ENCODE measurements at regions not wholly inside any gene's neighbourhood (a gene's known extent, or its start where the extent isn't known, plus 50 kb on each side); places are given as distances from the start of the nearest gene placed in this dataset.

GRCh38 chr5:82673057-82673809, 395.1 kb upstream of the RPS23 start:
- Histone ChIP-seq H3K36me3 (ENCODE audit: insufficient read depth, low read length) (no peaks in the 10 kb centered on the region), H3F3A (ENCODE audit: low read depth) (peaks cover 10% of the 10 kb centered on the region), H3K9ac (ENCODE audit: low read depth, low read length, poor library complexity, severe bottlenecking) (no peak overlapping the region), H2AFZ (ENCODE audit: low read length) (0 out of 2 replicates have a peak overlapping the region, but pooled peaks have one; percentile 14), H3K79me2 (ENCODE audit: insufficient read depth, low read length) (no peaks in the 10 kb centered on the region), H4K20me1 (ENCODE audit: insufficient read depth, low read length, poor library complexity, severe bottlenecking) (no peaks in the 10 kb centered on the region), H3K4me1 (ENCODE audit: insufficient read depth, low read length, poor library complexity, severe bottlenecking) (peaks cover 41% of the 10 kb centered on the region), H3K27me3 (ENCODE audit: insufficient read depth, low read length, poor library complexity, severe bottlenecking) (no peaks in the 10 kb centered on the region), H3K4me2 (ENCODE audit: low read depth, low read length, poor library complexity, severe bottlenecking) (peak overlapping the region; percentile 33), H3K9me2 (replicated peaks; ENCODE audit: low read depth, low read length) (no peaks in the 10 kb centered on the region), H3K9me3 (ENCODE audit: insufficient read depth, low read depth, low read length) (no peaks in the 10 kb centered on the region), H3K4me3 (ENCODE audit: low read length, poor library complexity, severe bottlenecking) (no peak overlapping the region)
- TF ChIP-seq CTCF (conservative IDR thresholded peaks at IDR 0.05; ENCODE audit: low read length) (no peak), EZH2phosphoT487 (IDR thresholded peaks at IDR 0.05; ENCODE audit: borderline replicate concordance) (no peak)

GRCh38 chr5:82670692-82671091, 392.5 kb upstream of the RPS23 start:
- no peaks in the 10 kb centered on the region for H4K20me1 ChIP-seq (ENCODE audit: insufficient read depth, low read length, poor library complexity, severe bottlenecking)
- H3F3A ChIP-seq (ENCODE audit: low read depth) = no peaks in the 10 kb centered on the region
- H3K4me2 ChIP-seq (ENCODE audit: low read depth, low read length, poor library complexity, severe bottlenecking) = no peak overlapping the region
- no peaks in the 10 kb centered on the region for H3K9me2 ChIP-seq (replicated peaks; ENCODE audit: low read depth, low read length)
- H3K79me2 ChIP-seq (ENCODE audit: insufficient read depth, low read length) = no peaks in the 10 kb centered on the region
- H3K4me3 ChIP-seq (ENCODE audit: low read length, poor library complexity, severe bottlenecking) = no peak overlapping the region
- TF ChIP-seq EZH2phosphoT487 (IDR thresholded peaks at IDR 0.05; ENCODE audit: borderline replicate concordance) = no peak
- TF ChIP-seq CTCF (conservative IDR thresholded peaks at IDR 0.05; ENCODE audit: low read length) = no peak
- no peaks in the 10 kb centered on the region for H3K27me3 ChIP-seq (ENCODE audit: insufficient read depth, low read length, poor library complexity, severe bottlenecking)
- no peaks in the 10 kb centered on the region for H3K36me3 ChIP-seq (ENCODE audit: insufficient read depth, low read length)
- peaks cover 22% of the 10 kb centered on the region for H3K4me1 ChIP-seq (ENCODE audit: insufficient read depth, low read length, poor library complexity, severe bottlenecking)
- no peak overlapping the region for H3K9ac ChIP-seq (ENCODE audit: low read depth, low read length, poor library complexity, severe bottlenecking)
- H2AFZ ChIP-seq (ENCODE audit: low read length) = no peak overlapping the region
- no peaks in the 10 kb centered on the region for H3K9me3 ChIP-seq (ENCODE audit: insufficient read depth, low read depth, low read length)

- no peak overlapping the region for H3K4me2 ChIP-seq (ENCODE audit: low read depth, low read length, poor library complexity, severe bottlenecking)
- H3K27me3 ChIP-seq (ENCODE audit: insufficient read depth, low read length, poor library complexity, severe bottlenecking) = no peaks in the 10 kb centered on the region
- H4K20me1 ChIP-seq (ENCODE audit: insufficient read depth, low read length, poor library complexity, severe bottlenecking) = no peaks in the 10 kb centered on the region
- H3K36me3 ChIP-seq (ENCODE audit: insufficient read depth, low read length) = no peaks in the 10 kb centered on the region
- H3K4me3 ChIP-seq (ENCODE audit: low read length, poor library complexity, severe bottlenecking) = no peak overlapping the region
- H3K9ac ChIP-seq (ENCODE audit: low read depth, low read length, poor library complexity, severe bottlenecking) = no peak overlapping the region
- H3K79me2 ChIP-seq (ENCODE audit: insufficient read depth, low read length) = no peaks in the 10 kb centered on the region
- no peaks in the 10 kb centered on the region for H3K9me2 ChIP-seq (replicated peaks; ENCODE audit: low read depth, low read length)
- no peaks in the 10 kb centered on the region for H3K9me3 ChIP-seq (ENCODE audit: insufficient read depth, low read depth, low read length)
- TF ChIP-seq EZH2phosphoT487 (IDR thresholded peaks at IDR 0.05; ENCODE audit: borderline replicate concordance) (no peak), CTCF (conservative IDR thresholded peaks at IDR 0.05; ENCODE audit: low read length) (no peak)
- peaks cover 20% of the 10 kb centered on the region for H3K4me1 ChIP-seq (ENCODE audit: insufficient read depth, low read length, poor library complexity, severe bottlenecking)
- H3F3A ChIP-seq (ENCODE audit: low read depth) = no peaks in the 10 kb centered on the region
- no peak overlapping the region for H2AFZ ChIP-seq (ENCODE audit: low read length)
Measured at GRCh38 chr5:82669720-82670119, 391.6 kb upstream of the RPS23 start.

Measured in Loucy (cell line).